ENCODE measurements at regions not wholly inside any gene's neighbourhood (a gene's known extent, or its start where the extent isn't known, plus 50 kb on each side); places are given as distances from the start of the nearest gene placed in this dataset.

DNA sequence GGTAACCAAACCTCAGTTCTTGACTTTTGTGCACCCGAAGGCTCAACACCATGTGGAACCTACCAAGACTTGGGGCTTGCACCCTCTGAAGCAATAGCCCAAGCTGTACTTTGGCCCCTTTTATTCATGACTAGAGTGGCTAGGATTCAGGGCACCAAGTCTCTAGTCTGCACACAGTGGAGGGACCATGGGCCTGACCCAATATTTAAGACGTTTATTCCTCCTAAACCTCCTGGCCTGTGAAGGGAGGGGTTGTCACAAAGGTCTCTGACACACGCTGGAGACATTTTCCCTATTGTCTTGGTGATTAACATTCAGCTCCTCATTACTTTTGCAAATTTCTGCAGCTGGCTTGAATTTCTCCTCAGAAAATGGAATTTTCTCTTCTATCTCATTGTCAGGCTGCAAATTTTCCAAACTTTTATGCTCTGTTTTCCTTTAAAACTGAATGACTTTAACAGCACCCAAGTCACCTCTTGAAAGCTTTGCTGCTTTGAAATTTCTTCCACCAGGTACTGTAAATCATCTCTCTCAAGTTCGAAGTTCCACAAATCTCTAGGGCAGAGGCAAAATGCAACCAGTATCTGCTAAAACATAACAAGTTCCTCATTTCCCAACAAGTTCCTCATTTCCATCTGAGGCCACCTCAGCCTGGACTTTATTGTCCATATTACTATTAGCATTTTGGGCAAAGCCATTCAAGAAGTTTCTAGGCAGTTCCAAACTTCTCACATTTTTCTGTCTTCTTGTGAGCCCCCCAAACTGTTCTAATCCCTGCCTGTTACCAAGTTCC is 481.4 kb upstream of the BTBD3 start:
- DNase-seq = peak; percentile 14

DNA sequence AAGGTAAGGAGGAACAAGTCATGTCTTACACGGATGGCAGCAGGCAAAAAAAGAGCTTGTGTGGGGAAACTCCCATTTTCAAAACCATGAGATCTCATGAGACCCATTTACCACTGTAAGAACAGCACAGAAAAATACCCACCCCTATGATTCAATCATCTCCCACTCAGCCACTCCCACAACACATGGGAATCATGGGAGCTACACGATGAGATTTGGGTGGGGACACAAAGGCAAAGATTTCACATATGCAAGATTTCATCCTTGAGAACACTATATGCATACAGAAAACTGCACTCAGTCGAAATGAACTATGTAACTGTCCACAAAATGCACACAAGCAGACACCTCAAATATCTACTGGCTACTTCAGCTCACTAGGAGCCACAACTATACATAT is 480.6 kb upstream of the BTBD3 start:
- DNase-seq = no peak

GRCh38 chr20:11437611-11438380 is 479.9 kb upstream of the BTBD3 start:
- DNase-seq = no peak

DNA sequence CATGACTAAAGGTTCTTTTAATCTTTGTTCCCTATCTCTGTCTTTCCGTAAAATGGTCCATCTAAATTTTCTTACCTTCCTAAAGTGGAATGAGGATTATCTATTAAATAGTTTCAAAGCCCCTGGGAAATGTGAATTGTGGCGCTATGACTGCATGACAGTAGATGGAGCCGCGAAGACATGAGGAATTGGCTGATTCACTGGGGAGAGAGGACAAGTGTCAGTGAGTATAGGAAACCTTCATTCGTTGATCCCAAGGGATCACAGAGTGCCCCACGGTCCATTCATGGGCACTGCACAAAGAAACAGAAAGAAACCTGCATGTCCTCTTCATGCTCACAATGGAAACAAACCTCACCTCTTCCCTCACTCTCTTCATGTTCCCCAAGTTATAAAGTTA is 479.3 kb upstream of the BTBD3 start:
- DNase-seq = no peak

DNA sequence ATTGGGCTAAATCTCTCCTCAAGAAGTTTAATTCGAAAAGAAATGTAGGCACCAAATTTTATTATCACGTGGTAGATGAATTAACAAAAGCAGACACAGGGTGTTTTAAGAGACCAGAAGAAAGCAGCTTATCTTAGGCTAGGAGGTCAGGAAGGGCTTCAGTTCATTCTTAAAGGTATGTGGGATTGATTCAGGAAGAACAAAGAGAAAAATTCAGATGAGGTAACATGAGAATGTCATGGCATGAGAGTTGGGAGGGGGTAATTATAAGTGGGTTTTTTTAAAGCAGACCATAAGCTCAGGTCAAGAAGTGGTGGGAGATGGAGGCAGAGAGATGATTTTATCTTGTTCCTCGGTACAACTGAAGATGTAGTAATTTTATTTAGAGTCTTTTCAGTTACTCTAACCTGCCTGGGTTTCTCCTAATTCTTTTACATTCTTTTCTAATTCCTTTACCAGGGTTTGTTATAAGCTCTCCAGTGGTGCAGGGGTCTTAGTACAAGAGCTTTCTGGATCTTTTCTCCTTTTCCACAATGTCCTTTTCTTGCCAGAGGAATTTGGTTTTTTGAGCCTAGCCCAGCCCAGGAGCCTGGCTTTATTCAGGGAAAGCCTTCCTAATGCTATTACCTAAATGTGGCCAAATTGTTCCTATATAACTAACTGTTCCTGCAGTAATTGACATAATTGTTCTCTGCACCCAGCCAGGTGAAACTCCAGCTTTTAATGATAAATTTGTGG is 474.1 kb upstream of the BTBD3 start:
- DNase-seq = no peak

GRCh38 chr20:11445161-11445560 is 472.5 kb upstream of the BTBD3 start:
- DNase-seq = no peak

- DNase-seq = no peak
Measured at GRCh38 chr20:11445891-11446290, 471.8 kb upstream of the BTBD3 start.

DNA sequence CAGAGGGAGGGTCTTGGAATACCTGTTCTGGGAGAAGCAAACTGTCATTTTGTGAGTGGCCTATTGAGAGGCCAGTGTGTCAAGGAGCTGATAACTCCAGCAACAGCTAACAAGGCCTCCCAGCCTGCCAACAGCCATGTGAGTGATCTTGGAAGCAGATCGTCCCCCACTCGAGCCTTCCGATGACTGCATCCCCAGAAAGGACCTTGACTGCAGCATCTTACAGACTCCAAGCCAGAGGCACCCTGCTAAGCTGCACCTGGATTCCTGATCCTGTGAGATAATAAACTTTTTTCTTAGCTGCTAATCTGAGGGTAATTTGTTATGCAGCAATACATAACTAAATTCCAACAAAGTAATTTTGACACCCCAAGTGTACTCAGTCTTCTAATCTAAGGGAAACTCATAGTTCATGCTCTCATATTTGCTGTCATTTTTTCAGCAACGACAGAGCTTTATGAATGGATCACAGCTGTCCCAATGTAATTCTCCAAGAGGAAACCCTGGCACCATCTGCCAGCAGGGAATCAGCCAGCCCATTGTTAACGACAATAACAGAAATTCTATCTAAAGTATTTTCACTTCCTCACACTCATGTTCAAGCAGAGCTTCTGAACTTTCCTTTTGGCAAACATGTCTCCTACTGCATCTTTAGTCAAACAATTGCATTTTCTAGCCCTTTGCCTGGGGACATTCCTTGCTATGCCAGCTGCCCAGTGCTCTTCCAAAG is 470.2 kb upstream of the BTBD3 start:
- no peak for DNase-seq

DNA sequence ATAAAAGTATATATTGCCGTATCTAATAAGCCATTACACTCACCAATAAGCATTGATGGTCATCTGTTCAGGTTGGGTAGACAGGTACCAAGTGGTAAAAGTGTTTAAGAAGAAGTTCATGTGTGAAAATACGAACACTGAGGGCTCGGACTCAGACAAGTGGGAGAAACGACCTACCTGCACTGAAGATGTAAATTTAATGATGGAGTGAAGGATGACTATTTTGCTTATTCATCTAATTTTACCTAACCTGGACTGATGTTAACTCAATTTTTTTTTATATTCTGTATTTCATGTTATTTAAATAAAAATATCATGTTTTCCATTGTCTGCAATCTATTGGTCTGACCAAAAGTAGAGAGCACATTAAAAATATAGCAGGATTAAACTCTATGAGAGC is 469.1 kb upstream of the BTBD3 start:
- no peak for DNase-seq

DNA sequence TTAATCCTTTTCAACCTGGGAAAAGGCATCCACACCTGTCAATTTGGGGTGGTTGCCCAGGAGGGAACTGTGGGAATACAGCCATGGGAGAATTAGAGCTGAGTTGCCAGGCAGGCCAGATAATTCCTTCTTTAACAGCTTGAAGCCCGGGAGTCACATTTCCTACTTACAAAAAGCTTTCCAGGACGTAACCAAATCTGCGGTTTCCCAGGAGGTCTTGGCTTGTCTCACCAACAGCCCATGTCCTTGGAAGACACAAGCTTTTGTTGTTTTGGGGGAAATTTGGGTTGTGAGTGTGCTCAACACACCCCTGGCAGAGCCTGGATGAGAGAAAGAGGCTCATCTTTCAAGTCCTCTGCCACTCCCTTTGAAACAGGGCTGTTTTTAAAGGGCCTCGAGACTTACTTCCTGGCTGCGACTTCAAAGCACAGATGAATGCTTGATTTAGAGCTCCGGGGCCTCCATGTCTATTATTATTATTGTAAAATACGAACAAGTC is 465.9 kb upstream of the BTBD3 start:
- no peak for DNase-seq

DNA sequence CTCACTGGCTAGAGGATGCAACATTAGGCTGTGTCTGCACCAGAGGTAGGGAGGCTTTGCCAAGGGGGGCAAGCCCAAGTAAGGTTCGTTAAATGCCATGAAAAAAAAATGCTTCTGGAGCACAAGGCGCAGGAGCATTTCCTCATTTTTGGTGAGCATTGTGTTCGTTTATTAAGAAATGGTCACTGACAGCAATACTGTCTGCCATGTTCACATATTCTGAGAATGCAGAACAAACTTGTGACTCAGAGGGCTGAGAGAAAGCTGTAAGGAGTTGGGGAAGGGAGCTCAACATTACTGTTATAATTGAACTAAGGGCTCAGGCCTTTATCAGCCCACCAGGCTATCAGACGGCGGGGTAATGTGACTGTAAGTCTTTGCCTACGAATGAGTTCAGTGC is 465.4 kb upstream of the BTBD3 start:
- no peak for DNase-seq

DNA sequence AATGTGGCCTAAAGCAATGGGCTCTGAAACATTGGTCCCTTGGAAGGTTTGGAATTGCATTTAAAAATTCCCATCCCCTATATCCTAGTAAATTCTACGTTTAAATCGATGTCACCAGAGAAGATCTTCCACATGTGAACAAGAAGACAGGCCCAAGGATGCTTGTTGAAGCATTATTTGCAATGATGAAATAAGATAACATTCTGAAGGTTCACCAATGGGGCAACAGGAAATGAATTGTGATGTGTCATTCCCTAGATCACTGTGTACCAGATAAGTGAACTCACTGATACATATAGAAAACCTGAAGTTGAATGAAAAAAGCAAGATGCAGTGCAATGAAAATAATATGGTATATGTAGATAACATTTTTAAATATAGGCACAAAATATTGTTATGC is 464.3 kb upstream of the BTBD3 start:
- peak; percentile 30 for DNase-seq

GRCh38 chr20:11454966-11455799 is 462.5 kb upstream of the BTBD3 start:
- no peak for DNase-seq

- no peak for DNase-seq
Measured at GRCh38 chr20:11457488-11457887, 460.2 kb upstream of the BTBD3 start.

DNA sequence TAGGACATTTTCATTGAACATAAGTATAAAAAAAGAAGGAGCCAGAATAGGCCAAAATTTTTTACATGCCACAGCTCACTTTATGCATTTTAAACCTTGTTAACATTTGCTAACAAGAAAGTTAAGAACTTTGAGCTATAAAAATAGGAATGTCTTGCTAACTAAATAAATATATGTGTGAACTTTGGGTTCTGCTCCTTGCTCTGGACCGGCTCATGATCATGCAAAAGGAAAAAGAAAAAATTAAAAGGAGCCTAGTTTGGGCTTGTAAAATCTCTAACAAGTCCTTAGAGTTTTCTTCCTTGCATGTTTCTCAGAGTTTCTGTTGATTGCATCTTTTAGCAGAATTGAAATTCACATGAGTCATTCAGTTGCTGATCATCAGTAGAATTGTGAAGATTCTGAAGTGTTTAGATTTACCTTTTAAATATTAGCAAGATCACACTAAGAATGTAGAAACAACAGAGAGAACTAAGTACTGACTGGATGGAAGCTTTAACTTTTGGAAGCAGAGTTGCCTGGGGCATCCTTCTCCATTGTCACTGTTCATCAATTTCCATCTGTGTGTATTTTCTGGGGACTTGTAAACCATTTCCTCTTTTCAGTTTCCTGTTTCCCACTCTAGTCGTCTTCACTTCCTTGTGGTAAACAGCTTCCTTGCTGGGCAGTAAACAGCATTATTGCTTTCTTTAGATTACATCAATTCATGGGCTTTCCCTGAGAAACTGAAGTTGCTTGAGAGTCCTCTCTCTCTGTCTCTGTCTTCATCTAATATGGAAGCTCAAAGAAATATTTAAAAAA is 458.4 kb upstream of the BTBD3 start:
- no peak for DNase-seq

DNA sequence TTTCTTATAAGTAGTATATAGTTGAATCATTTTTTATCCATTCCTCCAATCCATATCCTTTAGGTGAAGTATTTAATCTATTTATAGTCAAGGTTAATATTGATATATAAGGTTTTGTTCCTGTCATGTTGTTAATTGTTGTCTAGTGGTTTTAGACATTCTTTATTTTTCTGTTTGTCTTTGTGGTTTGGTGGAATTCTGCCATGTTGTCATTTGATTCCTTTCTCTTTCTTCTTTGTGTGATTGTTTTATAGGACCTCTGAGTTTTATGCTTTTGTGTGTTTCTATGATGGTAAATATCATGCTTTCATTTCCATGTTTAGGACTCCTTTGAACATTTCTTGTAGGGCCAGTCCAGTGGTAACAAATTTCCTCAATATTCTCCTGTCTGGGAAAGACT is 450.3 kb upstream of the BTBD3 start:
- DNase-seq = no peak

GRCh38 chr20:11468880-11469279 is 448.8 kb upstream of the BTBD3 start:
- DNase-seq = no peak

GRCh38 chr20:11469795-11470435 is 447.8 kb upstream of the BTBD3 start:
- no peak for DNase-seq

DNA sequence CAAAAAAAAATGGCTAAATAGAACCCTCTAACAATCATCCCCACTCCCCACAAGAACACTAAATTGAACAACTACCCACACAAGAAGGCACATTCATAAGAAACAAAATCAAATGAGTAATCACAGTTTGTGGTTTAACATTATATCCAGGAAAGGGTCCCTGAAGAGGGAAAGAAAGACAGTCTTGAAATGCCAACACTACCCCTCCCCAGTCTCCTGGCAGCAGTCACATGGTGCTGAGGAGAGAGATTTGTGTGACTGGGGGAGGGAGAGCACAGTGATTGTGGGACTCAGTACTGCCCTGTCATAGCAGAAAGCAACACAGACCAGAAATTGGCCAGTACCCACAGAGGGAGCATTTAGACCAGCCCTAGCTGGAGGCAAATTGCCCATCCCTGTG is 443.7 kb upstream of the BTBD3 start:
- DNase-seq = no peak

DNA sequence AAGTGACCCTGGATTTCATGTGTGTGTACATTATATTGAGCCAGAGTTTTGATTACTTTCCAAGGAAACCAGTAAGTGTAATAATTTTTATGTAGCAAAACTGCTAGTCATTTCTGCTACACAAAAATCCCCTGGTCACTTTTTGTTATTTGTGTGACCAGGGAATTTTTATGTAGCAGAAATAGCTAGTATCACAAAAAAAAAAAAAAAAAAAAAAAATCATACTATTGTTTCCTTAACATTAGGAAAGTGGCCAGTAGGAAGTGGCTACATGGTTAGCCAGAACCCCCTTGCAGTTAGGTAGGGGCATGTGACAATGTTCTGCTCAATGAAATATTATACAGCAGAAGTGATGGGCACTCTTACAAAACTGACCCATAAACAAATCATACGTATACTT is 434.0 kb upstream of the BTBD3 start:
- DNase-seq = no peak

GRCh38 chr20:11484479-11484878 is 433.2 kb upstream of the BTBD3 start:
- DNase-seq = no peak

All from GF-D8 (cell line).